ENCODE measurements at regions not wholly inside any gene's neighbourhood (a gene's known extent, or its start where the extent isn't known, plus 50 kb on each side); places are given as distances from the start of the nearest gene placed in this dataset.

DNA sequence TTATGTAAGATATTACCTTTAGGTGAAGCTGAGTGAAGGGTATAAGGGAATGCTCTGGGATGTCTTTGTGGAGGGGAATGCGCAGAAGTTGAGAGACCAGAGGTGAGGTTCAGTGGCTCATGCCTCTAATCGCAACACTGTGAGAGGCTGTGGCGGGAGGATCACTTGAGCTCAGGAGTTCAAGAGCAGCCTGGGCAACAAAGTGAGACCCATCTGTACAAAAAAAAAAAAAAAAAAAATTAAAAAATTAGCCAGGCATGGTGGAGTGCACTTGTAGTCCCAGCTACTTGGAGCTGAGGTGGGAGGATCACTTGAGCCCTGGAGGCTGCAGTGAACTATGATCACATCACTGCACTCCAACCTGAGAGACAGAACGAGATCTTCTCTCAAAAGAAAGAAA, 57.3 kb upstream of the SP3 start:
- Mint-ChIP-seq H3K4me1 (peaks cover 11% of the 10 kb centered on the region), H3K9me3 (no peaks in the 10 kb centered on the region), H3K27me3 (no peaks in the 10 kb centered on the region), H3K36me3 (ENCODE audit: low read depth) (no peaks in the 10 kb centered on the region), H3K27ac (no peak overlapping the region), H3K4me3 (no peak overlapping the region)
- ATAC-seq (ENCODE audit: low read depth) (no peak), DNase-seq (no peak)
- ChIA-PET POLR2A (interaction anchor here (1.3 kb wide), 1 partner anchor 31 kb away, joined by 3 read pairs; no protein-coding TSS in a partner anchor), CTCF (no interaction called here)
- intact Hi-C loops (cut with micrococcal nuclease), result loop anchor here (2.0 kb wide), 1 partner anchor 16 kb away; no protein-coding TSS in a partner anchor
- TF ChIP-seq, protein P1, sequence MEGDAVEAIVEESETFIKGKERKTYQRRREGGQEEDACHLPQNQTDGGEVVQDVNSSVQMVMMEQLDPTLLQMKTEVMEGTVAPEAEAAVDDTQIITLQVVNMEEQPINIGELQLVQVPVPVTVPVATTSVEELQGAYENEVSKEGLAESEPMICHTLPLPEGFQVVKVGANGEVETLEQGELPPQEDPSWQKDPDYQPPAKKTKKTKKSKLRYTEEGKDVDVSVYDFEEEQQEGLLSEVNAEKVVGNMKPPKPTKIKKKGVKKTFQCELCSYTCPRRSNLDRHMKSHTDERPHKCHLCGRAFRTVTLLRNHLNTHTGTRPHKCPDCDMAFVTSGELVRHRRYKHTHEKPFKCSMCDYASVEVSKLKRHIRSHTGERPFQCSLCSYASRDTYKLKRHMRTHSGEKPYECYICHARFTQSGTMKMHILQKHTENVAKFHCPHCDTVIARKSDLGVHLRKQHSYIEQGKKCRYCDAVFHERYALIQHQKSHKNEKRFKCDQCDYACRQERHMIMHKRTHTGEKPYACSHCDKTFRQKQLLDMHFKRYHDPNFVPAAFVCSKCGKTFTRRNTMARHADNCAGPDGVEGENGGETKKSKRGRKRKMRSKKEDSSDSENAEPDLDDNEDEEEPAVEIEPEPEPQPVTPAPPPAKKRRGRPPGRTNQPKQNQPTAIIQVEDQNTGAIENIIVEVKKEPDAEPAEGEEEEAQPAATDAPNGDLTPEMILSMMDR (IDR thresholded peaks at IDR 0.05), result no peak

DNA sequence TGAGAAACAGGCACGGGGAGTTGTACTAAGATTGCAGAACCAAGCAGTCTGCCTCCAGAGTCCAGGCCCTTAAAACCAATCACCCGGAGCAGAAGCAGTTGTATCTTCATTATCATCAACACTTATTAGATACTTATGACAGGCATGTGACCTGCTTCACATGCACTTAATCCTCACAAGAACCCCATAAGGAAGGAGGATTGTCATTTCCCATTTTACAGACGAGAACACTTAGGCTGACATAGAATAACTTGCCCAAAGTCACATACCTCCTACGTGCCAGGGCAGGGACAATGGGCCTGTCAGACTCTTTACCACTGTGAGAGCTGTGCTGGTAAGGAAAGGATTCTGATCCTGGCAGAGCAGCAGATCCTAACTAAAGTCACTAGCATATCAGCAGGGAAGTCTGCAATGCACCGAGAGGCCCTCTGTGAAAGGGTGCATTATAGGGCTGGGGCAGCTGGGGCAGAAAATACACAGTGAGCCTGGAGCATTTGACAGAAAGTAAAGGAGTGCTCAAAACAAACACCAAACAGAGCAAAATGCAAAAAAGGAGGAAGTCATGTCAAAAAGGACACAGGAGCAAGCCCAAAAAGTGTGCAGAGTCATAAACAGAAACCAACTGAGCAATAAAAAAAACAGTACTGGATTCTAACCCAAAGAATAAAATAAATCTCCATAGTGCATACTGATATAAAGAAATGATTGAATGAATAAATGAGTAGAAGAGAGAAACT, 55.9 kb upstream of the SP3 start:
- ChIA-PET POLR2A (interaction anchor here (1.0 kb wide), 1 partner anchor 9 kb away, joined by 3 read pairs; no protein-coding TSS in a partner anchor), CTCF (no interaction called here)
- H3K27ac Mint-ChIP-seq, result no peak overlapping the region
- no peaks in the 10 kb centered on the region for H3K9me3 Mint-ChIP-seq
- no peaks in the 10 kb centered on the region for H3K36me3 Mint-ChIP-seq (ENCODE audit: low read depth)
- H3K4me3 Mint-ChIP-seq, result no peak overlapping the region
- intact Hi-C loops (cut with micrococcal nuclease), result no loop called here
- ATAC-seq (ENCODE audit: low read depth) (no peak), DNase-seq (no peak)
- H3K4me1 Mint-ChIP-seq, result peaks cover 11% of the 10 kb centered on the region
- TF ChIP-seq, protein P1 (IDR thresholded peaks at IDR 0.05), result no peak
- no peaks in the 10 kb centered on the region for H3K27me3 Mint-ChIP-seq

GRCh38 chr2:174020026-174020425, 54.9 kb upstream of the SP3 start:
- no peak overlapping the region for H3K27ac Mint-ChIP-seq
- DNase-seq (no peak), ATAC-seq (ENCODE audit: low read depth) (no peak)
- intact Hi-C loops (cut with micrococcal nuclease), result no loop called here
- H3K4me1 Mint-ChIP-seq, result peaks cover 11% of the 10 kb centered on the region
- ChIA-PET CTCF (no interaction called here), POLR2A (no interaction called here)
- H3K27me3 Mint-ChIP-seq, result no peaks in the 10 kb centered on the region
- no peaks in the 10 kb centered on the region for H3K36me3 Mint-ChIP-seq (ENCODE audit: low read depth)
- TF ChIP-seq, protein P1 (IDR thresholded peaks at IDR 0.05), result no peak
- no peaks in the 10 kb centered on the region for H3K9me3 Mint-ChIP-seq
- no peak overlapping the region for H3K4me3 Mint-ChIP-seq

DNA sequence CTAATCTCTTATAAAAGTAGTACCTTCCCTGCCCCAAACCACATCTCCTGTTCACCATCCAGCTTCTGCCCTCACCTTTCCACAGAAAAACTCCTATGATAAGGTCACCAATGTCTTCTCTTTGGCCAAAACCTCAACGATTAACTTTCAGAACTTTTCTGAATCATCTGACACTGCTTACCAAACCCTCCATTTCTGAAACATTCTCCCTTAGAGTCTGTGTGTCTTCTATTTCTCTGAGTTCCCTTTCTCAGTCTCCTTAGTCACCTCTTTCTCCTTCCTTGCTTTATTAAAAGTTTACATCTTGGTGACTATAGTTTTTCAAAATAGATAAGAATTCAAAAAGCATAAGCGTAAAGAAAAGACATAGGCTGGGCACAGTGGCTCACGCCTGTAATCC, 51.3 kb upstream of the SP3 start:
- Mint-ChIP-seq H3K27me3 (no peaks in the 10 kb centered on the region), H3K4me3 (no peak overlapping the region), H3K36me3 (ENCODE audit: low read depth) (no peaks in the 10 kb centered on the region), H3K27ac (no peak overlapping the region), H3K4me1 (peaks cover 23% of the 10 kb centered on the region), H3K9me3 (no peaks in the 10 kb centered on the region)
- CTCF ChIA-PET, result no interaction called here
- POLR2A ChIA-PET, result no interaction called here
- DNase-seq, result no peak
- TF ChIP-seq, protein P1 (IDR thresholded peaks at IDR 0.05), result no peak
- ATAC-seq (ENCODE audit: low read depth), result no peak
- intact Hi-C loops (cut with micrococcal nuclease), result no loop called here

GRCh38 chr2:174015428-174015827, 50.3 kb upstream of the SP3 start:
- H3K4me3 Mint-ChIP-seq, result no peak overlapping the region
- POLR2A ChIA-PET, result interaction anchor here (3.2 kb wide), 1 partner anchor 51 kb away, joined by 12 read pairs; no protein-coding TSS in a partner anchor
- CTCF ChIA-PET, result interaction anchor here (0.8 kb wide), 1 partner anchor 17 kb away, joined by 3 read pairs; no protein-coding TSS in a partner anchor
- no peak overlapping the region for H3K27ac Mint-ChIP-seq
- H3K27me3 Mint-ChIP-seq, result no peaks in the 10 kb centered on the region
- no peaks in the 10 kb centered on the region for H3K9me3 Mint-ChIP-seq
- intact Hi-C loops (cut with micrococcal nuclease), result loop anchor here (2.0 kb wide), 1 partner anchor 17 kb away; no protein-coding TSS in a partner anchor
- H3K4me1 Mint-ChIP-seq, result peaks cover 15% of the 10 kb centered on the region
- TF ChIP-seq, protein P1 (IDR thresholded peaks at IDR 0.05), result no peak
- no peak for ATAC-seq (ENCODE audit: low read depth)
- no peaks in the 10 kb centered on the region for H3K36me3 Mint-ChIP-seq (ENCODE audit: low read depth)
- DNase-seq, result no peak
